ENCODE measurements at regions not wholly inside any gene's neighbourhood (a gene's known extent, or its start where the extent isn't known, plus 50 kb on each side); places are given as distances from the start of the nearest gene placed in this dataset.

DNA sequence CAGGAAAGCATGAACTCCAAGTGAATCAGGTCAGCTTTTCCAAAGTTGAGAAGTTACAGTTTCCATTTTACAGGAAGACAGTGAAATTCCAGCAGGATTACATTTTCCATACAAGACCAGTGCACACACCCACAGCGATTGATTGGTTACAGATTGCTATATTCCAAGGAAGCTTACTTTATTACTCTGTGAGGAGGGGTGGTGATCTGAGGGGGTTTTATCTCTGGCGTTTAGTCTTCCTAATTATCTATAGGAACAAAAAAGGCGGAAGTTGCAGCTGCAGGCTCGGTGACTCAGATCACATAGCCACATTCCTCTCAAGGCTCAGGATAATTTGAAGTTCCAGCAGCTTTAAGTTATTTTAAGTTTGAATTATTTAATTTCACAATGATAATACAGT lies 450.4 kb upstream of the NMUR2 start:
- TF ChIP-seq, protein P1, sequence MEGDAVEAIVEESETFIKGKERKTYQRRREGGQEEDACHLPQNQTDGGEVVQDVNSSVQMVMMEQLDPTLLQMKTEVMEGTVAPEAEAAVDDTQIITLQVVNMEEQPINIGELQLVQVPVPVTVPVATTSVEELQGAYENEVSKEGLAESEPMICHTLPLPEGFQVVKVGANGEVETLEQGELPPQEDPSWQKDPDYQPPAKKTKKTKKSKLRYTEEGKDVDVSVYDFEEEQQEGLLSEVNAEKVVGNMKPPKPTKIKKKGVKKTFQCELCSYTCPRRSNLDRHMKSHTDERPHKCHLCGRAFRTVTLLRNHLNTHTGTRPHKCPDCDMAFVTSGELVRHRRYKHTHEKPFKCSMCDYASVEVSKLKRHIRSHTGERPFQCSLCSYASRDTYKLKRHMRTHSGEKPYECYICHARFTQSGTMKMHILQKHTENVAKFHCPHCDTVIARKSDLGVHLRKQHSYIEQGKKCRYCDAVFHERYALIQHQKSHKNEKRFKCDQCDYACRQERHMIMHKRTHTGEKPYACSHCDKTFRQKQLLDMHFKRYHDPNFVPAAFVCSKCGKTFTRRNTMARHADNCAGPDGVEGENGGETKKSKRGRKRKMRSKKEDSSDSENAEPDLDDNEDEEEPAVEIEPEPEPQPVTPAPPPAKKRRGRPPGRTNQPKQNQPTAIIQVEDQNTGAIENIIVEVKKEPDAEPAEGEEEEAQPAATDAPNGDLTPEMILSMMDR (IDR thresholded peaks at IDR 0.05; ENCODE audit: insufficient read depth, low read length, poor library complexity, severe bottlenecking), result no peak
- TF ChIP-seq EZH2phosphoT487 (conservative IDR thresholded peaks at IDR 0.05; ENCODE audit: low read length), result no peak

All from SU-DHL-6 (cell line).